A673 (cell line): ENCODE measurements at regions not wholly inside any gene's neighbourhood (a gene's known extent, or its start where the extent isn't known, plus 50 kb on each side); places are given as distances from the start of the nearest gene placed in this dataset.

Experiments used
- BruUV-seq: library from RNA; stranded (reverse); fragments of 400-500 nt; replicated peaks from 2 replicates; lab custom pipeline; 2021; lab: Mats Ljungman, UMichigan
- CTCF ChIA-PET: fragments of 300-600 bp; sonication (Branson Sonifier 250); formaldehyde crosslinking; loops from one replicate; lab custom pipeline; 2022; ENCODE audit warnings: antibody characterized with exemption; lab: Charles Lee
- POLR2A ChIA-PET: fragments of 300-600 bp; sonication (Branson Sonifier 250); formaldehyde crosslinking; loops from one replicate; lab custom pipeline; 2022; ENCODE audit warnings: antibody characterized with exemption; ENCODE audit not compliant: low non-redundant PET; lab: Charles Lee
- DNase-seq: peaks from one replicate; pipeline ENCODE4 v3.0.0-alpha.2; 2015; ENCODE audit warnings: low spot score
- H3K27ac ChIP-seq: fragments of 200-600 bp; sonication (generic); 2 replicates; pipeline ENCODE4 v1.5.1; 2016; ENCODE audit warnings: mixed run types, low read depth, mild to moderate bottlenecking, mixed read lengths, antibody characterized with exemption, low read length; ENCODE audit not compliant: poor library complexity, severe bottlenecking
- H3K27me3 ChIP-seq: fragments of 200-600 bp; sonication (generic); replicated peaks from 2 replicates; pipeline ENCODE4 v1.6.1; 2017; ENCODE audit warnings: mixed run types, low read depth, mild to moderate bottlenecking, mixed read lengths, antibody characterized with exemption, low read length; ENCODE audit not compliant: insufficient read depth, poor library complexity
- H3K36me3 ChIP-seq: fragments of 200-600 bp; sonication (generic); 2 replicates; pipeline ENCODE4 v1.6.1; 2016; ENCODE audit warnings: mixed run types, mild to moderate bottlenecking, mixed read lengths, antibody characterized with exemption, low read length; ENCODE audit not compliant: insufficient read depth, poor library complexity, severe bottlenecking
- H3K4me1 ChIP-seq: fragments of 200-600 bp; sonication (generic); 2 replicates; pipeline ENCODE4 v1.6.1; 2017; ENCODE audit warnings: mixed run types, mild to moderate bottlenecking, mixed read lengths, antibody characterized with exemption, low read length; ENCODE audit not compliant: insufficient read depth, poor library complexity, severe bottlenecking
- H3K4me3 ChIP-seq: fragments of 200-600 bp; sonication (generic); 2 replicates; pipeline ENCODE4 v1.5.1; 2016; ENCODE audit warnings: low read depth, mixed run types, mild to moderate bottlenecking, mixed read lengths, low read length; ENCODE audit not compliant: poor library complexity, severe bottlenecking
- H3K9me3 ChIP-seq: fragments of 200-600 bp; sonication (generic); 2 replicates; pipeline ENCODE4 v1.6.1; 2016; ENCODE audit warnings: mixed run types, low read depth, mild to moderate bottlenecking, mixed read lengths, antibody characterized with exemption, low read length; ENCODE audit not compliant: poor library complexity, severe bottlenecking
- CTCF ChIP-seq: fragments of 300-800, 200-600 bp; sonication (generic); conservative IDR thresholded peaks from 2 replicates; pipeline ENCODE4 v1.5.1; 2017; ENCODE audit warnings: low read depth, mild to moderate bottlenecking, antibody characterized with exemption, low read length, moderate library complexity, mixed read lengths
- EZH2 ChIP-seq: fragments of 200-600 bp; sonication (generic); IDR thresholded peaks from 2 replicates; pipeline ENCODE4 v1.6.1; 2017; ENCODE audit warnings: borderline replicate concordance, low read depth, mild to moderate bottlenecking, mixed read lengths, antibody characterized with exemption, low read length; ENCODE audit not compliant: poor library complexity, severe bottlenecking
- intact Hi-C: fragments of 100-400 bp; cut with micrococcal nuclease; formaldehyde crosslinking; loops from one replicate; pipeline ENCODE4 v1.10.0; 2022; ENCODE audit not compliant: unreplicated experiment

GRCh38 chr1:4331767-4332163, 322.6 kb upstream of the AJAP1 start:
- TF ChIP-seq CTCF, result no peak
- no peak for TF ChIP-seq EZH2
- intact Hi-C loops, result no loop called here
- Histone ChIP-seq H3K27ac (no peak overlapping the region), H3K9me3 (peaks cover 6% of the 10 kb centered on the region), H3K27me3 (no peaks in the 10 kb centered on the region), H3K4me3 (no peak overlapping the region), H3K4me1 (no peaks in the 10 kb centered on the region), H3K36me3 (no peaks in the 10 kb centered on the region)
- ChIA-PET POLR2A (no interaction called here), CTCF (no interaction called here)
- no TSS peak for BruUV-seq
- no peak for DNase-seq

GRCh38 chr1:4336507-4336906, 317.9 kb upstream of the AJAP1 start:
- Histone ChIP-seq H3K27me3 (no peaks in the 10 kb centered on the region), H3K4me1 (no peaks in the 10 kb centered on the region), H3K9me3 (peaks cover 5% of the 10 kb centered on the region), H3K27ac (no peak overlapping the region), H3K4me3 (no peak overlapping the region), H3K36me3 (no peaks in the 10 kb centered on the region)
- no peak for TF ChIP-seq CTCF
- no peak for TF ChIP-seq EZH2
- no peak for DNase-seq
- intact Hi-C loops, result no loop called here
- ChIA-PET CTCF (no interaction called here), POLR2A (no interaction called here)
- BruUV-seq, result no TSS peak

- Histone ChIP-seq H3K27ac (no peak overlapping the region), H3K27me3 (no peaks in the 10 kb centered on the region), H3K36me3 (no peaks in the 10 kb centered on the region), H3K4me3 (no peak overlapping the region), H3K9me3 (peaks cover 5% of the 10 kb centered on the region), H3K4me1 (no peaks in the 10 kb centered on the region)
- ChIA-PET POLR2A (no interaction called here), CTCF (no interaction called here)
- BruUV-seq, result no TSS peak
- DNase-seq, result no peak
- no peak for TF ChIP-seq EZH2
- TF ChIP-seq CTCF, result no peak
- intact Hi-C loops, result no loop called here
Observed at GRCh38 chr1:4341421-4341820, 313.0 kb upstream of the AJAP1 start.
